DOHH2 (cell line): ENCODE measurements at regions not wholly inside any gene's neighbourhood (a gene's known extent, or its start where the extent isn't known, plus 50 kb on each side); places are given as distances from the start of the nearest gene placed in this dataset.

Source experiments
- CTCF ChIP-seq: fragments of 200-600 bp; sonication (generic); IDR thresholded peaks from one replicate; pipeline ENCODE4 v1.5.1; 2014; ENCODE audit warnings: antibody characterized with exemption, mild to moderate bottlenecking, low read depth, low read length; ENCODE audit not compliant: poor library complexity, severe bottlenecking
- EZH2phosphoT487 ChIP-seq: fragments of 200-600 bp; sonication (generic); IDR thresholded peaks from 2 replicates; pipeline ENCODE4 v1.6.1; 2017; ENCODE audit warnings: borderline replicate concordance, mild to moderate bottlenecking, antibody characterized with exemption, low read length, moderate library complexity, mixed read lengths

- TF ChIP-seq CTCF (no peak), EZH2phosphoT487 (no peak)
These were observed 545.4 kb downstream of the SUCLA2 start for GRCh38 chr13:47455626-47456025.
